ENCODE measurements at regions not wholly inside any gene's neighbourhood (a gene's known extent, or its start where the extent isn't known, plus 50 kb on each side); places are given as distances from the start of the nearest gene placed in this dataset.
"Not testable (repeated sequence)": the region's sequence is repeated elsewhere in the genome, so short reads cannot be mapped to it uniquely, and the experiment has no call there.

GRCh38 chr10:18879284-18879683 lies 169.3 kb upstream of the MALRD1 start:
- TF ChIP-seq POLR2AphosphoS5 (IDR thresholded peaks at IDR 0.05) (no peak), POLR2A (IDR thresholded peaks at IDR 0.05) (no peak), EP300 (IDR thresholded peaks at IDR 0.05; ENCODE audit: low read depth) (no peak)
- TF ChIP-seq, protein P1, sequence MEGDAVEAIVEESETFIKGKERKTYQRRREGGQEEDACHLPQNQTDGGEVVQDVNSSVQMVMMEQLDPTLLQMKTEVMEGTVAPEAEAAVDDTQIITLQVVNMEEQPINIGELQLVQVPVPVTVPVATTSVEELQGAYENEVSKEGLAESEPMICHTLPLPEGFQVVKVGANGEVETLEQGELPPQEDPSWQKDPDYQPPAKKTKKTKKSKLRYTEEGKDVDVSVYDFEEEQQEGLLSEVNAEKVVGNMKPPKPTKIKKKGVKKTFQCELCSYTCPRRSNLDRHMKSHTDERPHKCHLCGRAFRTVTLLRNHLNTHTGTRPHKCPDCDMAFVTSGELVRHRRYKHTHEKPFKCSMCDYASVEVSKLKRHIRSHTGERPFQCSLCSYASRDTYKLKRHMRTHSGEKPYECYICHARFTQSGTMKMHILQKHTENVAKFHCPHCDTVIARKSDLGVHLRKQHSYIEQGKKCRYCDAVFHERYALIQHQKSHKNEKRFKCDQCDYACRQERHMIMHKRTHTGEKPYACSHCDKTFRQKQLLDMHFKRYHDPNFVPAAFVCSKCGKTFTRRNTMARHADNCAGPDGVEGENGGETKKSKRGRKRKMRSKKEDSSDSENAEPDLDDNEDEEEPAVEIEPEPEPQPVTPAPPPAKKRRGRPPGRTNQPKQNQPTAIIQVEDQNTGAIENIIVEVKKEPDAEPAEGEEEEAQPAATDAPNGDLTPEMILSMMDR (IDR thresholded peaks at IDR 0.05), result no peak
- Histone ChIP-seq H3K27ac (no peak overlapping the region), H3K9me3 (no peaks in the 10 kb centered on the region), H3K4me3 (no peak overlapping the region), H3K4me1 (no peaks in the 10 kb centered on the region), H3K27me3 (no peaks in the 10 kb centered on the region), H3K36me3 (no peaks in the 10 kb centered on the region)
- no peak for DNase-seq
- intact Hi-C loops (cut with DNase I; ENCODE audit: low total_unique reads), result no loop called here
- WGBS, 2 donors (ENCODE audit: low coverage in 1 of 2), result 57 to 63% methylated on average over 2 of the region's 2 CpGs
- in situ Hi-C loops (cut with MboI; ENCODE audit: low pct_ligation_motif_present in 1 of 4, low pct_unique_long_range_greater_than_20kb in 1 of 4, low sequenced_read_pairs in 3 of 4), result no loop called here

- in situ Hi-C loops (cut with MboI; ENCODE audit: low pct_ligation_motif_present in 1 of 4, low pct_unique_long_range_greater_than_20kb in 1 of 4, low sequenced_read_pairs in 3 of 4), result no loop called here
- Histone ChIP-seq H3K4me1 (no peaks in the 10 kb centered on the region), H3K27me3 (no peaks in the 10 kb centered on the region), H3K4me3 (no peak overlapping the region), H3K27ac (no peak overlapping the region), H3K9me3 (no peaks in the 10 kb centered on the region), H3K36me3 (no peaks in the 10 kb centered on the region)
- DNase-seq, result no peak
- 83 to 87% methylated on average over 9 to 13 of the region's 16 CpGs for WGBS, 2 donors (ENCODE audit: low coverage in 1 of 2)
- intact Hi-C loops (cut with DNase I; ENCODE audit: low total_unique reads), result no loop called here
- TF ChIP-seq EP300 (IDR thresholded peaks at IDR 0.05; ENCODE audit: low read depth), result no peak
- no peak for TF ChIP-seq POLR2A (IDR thresholded peaks at IDR 0.05)
- no peak for TF ChIP-seq POLR2AphosphoS5 (IDR thresholded peaks at IDR 0.05)
- TF ChIP-seq, protein P1 (IDR thresholded peaks at IDR 0.05), result no peak
These were observed 168.1 kb upstream of the MALRD1 start for GRCh38 chr10:18880530-18880929.

GRCh38 chr10:18886102-18886501 lies 162.5 kb upstream of the MALRD1 start:
- H3K4me1 ChIP-seq, result no peaks in the 10 kb centered on the region
- H3K9me3 ChIP-seq, result no peaks in the 10 kb centered on the region
- H3K27me3 ChIP-seq, result no peaks in the 10 kb centered on the region
- H3K4me3 ChIP-seq, result no peak overlapping the region
- DNase-seq, result no peak
- intact Hi-C loops (cut with DNase I; ENCODE audit: low total_unique reads) (no loop called here), in situ Hi-C loops (cut with MboI; ENCODE audit: low pct_ligation_motif_present in 1 of 4, low pct_unique_long_range_greater_than_20kb in 1 of 4, low sequenced_read_pairs in 3 of 4) (no loop called here)
- 63 to 89% methylated on average over 5 to 7 of the region's 7 CpGs for WGBS, 2 donors (ENCODE audit: low coverage in 1 of 2)
- H3K27ac ChIP-seq, result no peak overlapping the region
- no peaks in the 10 kb centered on the region for H3K36me3 ChIP-seq
- TF ChIP-seq EP300 (IDR thresholded peaks at IDR 0.05; ENCODE audit: low read depth), result no peak
- no peak for TF ChIP-seq POLR2AphosphoS5 (IDR thresholded peaks at IDR 0.05)
- TF ChIP-seq POLR2A (IDR thresholded peaks at IDR 0.05), result no peak
- TF ChIP-seq, protein P1 (IDR thresholded peaks at IDR 0.05), result no peak

GRCh38 chr10:18906636-18907035 lies 142.0 kb upstream of the MALRD1 start:
- intact Hi-C loops (cut with DNase I; ENCODE audit: low total_unique reads), result no loop called here

DNA sequence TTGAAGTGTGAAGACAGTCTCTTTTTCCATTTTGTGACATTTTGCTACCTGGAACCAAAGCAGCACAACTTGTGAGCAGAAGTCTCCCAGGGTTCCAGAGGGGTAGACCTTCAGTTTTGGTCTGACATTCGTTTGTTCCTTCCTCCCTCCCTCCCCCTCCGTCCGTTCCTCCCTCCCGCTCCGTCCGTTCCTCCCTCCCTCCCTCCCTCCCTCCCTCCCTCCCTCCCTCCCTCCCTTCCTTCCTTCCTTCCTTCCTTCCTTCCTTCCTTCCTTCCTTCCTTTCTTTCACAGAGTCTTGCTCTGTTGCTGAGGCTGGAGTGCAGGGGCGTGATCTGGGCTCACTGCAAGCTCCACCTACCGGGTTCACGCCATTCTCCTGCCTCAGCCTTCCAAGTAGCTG lies 131.2 kb upstream of the MALRD1 start:
- DNase-seq; H3K4me3 ChIP-seq; H3K4me1 ChIP-seq; H3K27ac ChIP-seq; H3K9me3 ChIP-seq; H3K36me3 ChIP-seq; intact Hi-C loops (cut with DNase I; ENCODE audit: low total_unique reads); in situ Hi-C loops (cut with MboI; ENCODE audit: low pct_ligation_motif_present in 1 of 4, low pct_unique_long_range_greater_than_20kb in 1 of 4, low sequenced_read_pairs in 3 of 4); H3K27me3 ChIP-seq: not testable (repeated sequence)
- 80% methylated on average over 9 of the region's 9 CpGs; no CpG with 5 or more reads in 1 of the 2 donors for WGBS, 2 donors (ENCODE audit: low coverage in 1 of 2)

More at GRCh38 chr10:18906636-18907035, 142.0 kb upstream of the MALRD1 start:
- in situ Hi-C loops (cut with MboI; ENCODE audit: low pct_ligation_motif_present in 1 of 4, low pct_unique_long_range_greater_than_20kb in 1 of 4, low sequenced_read_pairs in 3 of 4), result no loop called here
- Histone ChIP-seq H3K27ac (no peak overlapping the region), H3K36me3 (no peaks in the 10 kb centered on the region), H3K27me3 (no peaks in the 10 kb centered on the region), H3K4me3 (no peak overlapping the region), H3K9me3 (no peaks in the 10 kb centered on the region), H3K4me1 (no peaks in the 10 kb centered on the region)
- no peak for TF ChIP-seq POLR2AphosphoS5 (IDR thresholded peaks at IDR 0.05)
- TF ChIP-seq EP300 (IDR thresholded peaks at IDR 0.05; ENCODE audit: low read depth), result no peak
- TF ChIP-seq, protein P1 (IDR thresholded peaks at IDR 0.05), result no peak
- no peak for TF ChIP-seq POLR2A (IDR thresholded peaks at IDR 0.05)
- DNase-seq, result no peak
